Transverse colon (tissue), 3 donors: ENCODE measurements at regions not wholly inside any gene's neighbourhood (a gene's known extent, or its start where the extent isn't known, plus 50 kb on each side); places are given as distances from the start of the nearest gene placed in this dataset.

Experiments
- EP300 ChIP-seq: sonication (generic); formaldehyde crosslinking; IDR thresholded peaks from one replicate; pipeline ENCODE4 v1.6.1; 2017; ENCODE audit warnings: antibody characterized with exemption, low read depth
- TF ChIP-seq, protein P1 (sequence below), 5 experiments: fragments of 200-600 bp in 3 of 5; fragments of 450-650 bp in 2 of 5; sonication (generic) in 3 of 5; IDR thresholded peaks; 1 replicate in 2 of 5; 2 replicates in 3 of 5; pipeline ENCODE4 v1.5.1; 2016 to 2017; ENCODE audit warnings: antibody characterized with exemption in 5 of 5, inconsistent platforms in 3 of 5, mild to moderate bottlenecking in 2 of 5, moderate library complexity in 1 of 5

GRCh38 chr4:52246827-52247226, 195.7 kb downstream of the SPATA18 start:
- TF ChIP-seq EP300: no peak
- TF ChIP-seq, protein P1, sequence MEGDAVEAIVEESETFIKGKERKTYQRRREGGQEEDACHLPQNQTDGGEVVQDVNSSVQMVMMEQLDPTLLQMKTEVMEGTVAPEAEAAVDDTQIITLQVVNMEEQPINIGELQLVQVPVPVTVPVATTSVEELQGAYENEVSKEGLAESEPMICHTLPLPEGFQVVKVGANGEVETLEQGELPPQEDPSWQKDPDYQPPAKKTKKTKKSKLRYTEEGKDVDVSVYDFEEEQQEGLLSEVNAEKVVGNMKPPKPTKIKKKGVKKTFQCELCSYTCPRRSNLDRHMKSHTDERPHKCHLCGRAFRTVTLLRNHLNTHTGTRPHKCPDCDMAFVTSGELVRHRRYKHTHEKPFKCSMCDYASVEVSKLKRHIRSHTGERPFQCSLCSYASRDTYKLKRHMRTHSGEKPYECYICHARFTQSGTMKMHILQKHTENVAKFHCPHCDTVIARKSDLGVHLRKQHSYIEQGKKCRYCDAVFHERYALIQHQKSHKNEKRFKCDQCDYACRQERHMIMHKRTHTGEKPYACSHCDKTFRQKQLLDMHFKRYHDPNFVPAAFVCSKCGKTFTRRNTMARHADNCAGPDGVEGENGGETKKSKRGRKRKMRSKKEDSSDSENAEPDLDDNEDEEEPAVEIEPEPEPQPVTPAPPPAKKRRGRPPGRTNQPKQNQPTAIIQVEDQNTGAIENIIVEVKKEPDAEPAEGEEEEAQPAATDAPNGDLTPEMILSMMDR (IDR thresholded peaks at IDR 0.05): no peak
